ENCODE measurements at regions not wholly inside any gene's neighbourhood (a gene's known extent, or its start where the extent isn't known, plus 50 kb on each side); places are given as distances from the start of the nearest gene placed in this dataset.

DNA sequence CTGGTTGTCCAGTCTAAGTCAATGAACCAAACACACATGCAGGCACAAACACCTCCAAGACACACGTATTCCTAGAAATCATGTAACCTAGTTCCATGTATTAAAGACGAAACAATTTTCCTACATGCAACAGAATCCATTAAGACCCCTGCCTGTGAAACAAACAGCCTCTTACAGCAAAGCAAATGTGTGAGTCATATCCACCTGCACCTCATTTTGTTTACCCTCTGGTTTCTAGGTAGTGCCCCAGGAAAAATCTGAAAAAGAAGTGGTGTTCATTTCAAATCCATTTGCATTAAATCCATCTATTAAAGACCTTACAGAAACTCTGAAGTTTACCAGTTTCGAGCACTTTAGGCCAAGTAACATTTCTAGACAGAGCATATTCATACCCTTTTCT, 74.1 kb downstream of the VCAM1 start:
- TF ChIP-seq POLR2A (IDR thresholded peaks at IDR 0.05) = no peak
- TF ChIP-seq POLR2AphosphoS5 (IDR thresholded peaks at IDR 0.05) = no peak
- TF ChIP-seq CTCF (IDR thresholded peaks at IDR 0.05) = no peak
